ENCODE measurements at regions not wholly inside any gene's neighbourhood (a gene's known extent, or its start where the extent isn't known, plus 50 kb on each side); places are given as distances from the start of the nearest gene placed in this dataset.
"Not testable (repeated sequence)": the region's sequence is repeated elsewhere in the genome, so short reads cannot be mapped to it uniquely, and the experiment has no call there.

- Histone ChIP-seq H3K4me3 (ENCODE audit: low read depth, low read length) (no peak overlapping the region), H3K36me3 (ENCODE audit: control insufficient read depth, insufficient read depth, low read length) (no peaks in the 10 kb centered on the region), H3K27me3 (ENCODE audit: control insufficient read depth, insufficient read depth, low read length) (no peaks in the 10 kb centered on the region)
- TF ChIP-seq CTCF (IDR thresholded peaks at IDR 0.05; ENCODE audit: insufficient read depth, low read length, poor library complexity, severe bottlenecking), result no peak
- no peak for DNase-seq (ENCODE audit: low read depth)
Observed at GRCh38 chr6:94859924-94860323, 717.4 kb upstream of the MANEA start.

- not testable (repeated sequence) for DNase-seq (ENCODE audit: low read depth); H3K27me3 ChIP-seq (ENCODE audit: control insufficient read depth, insufficient read depth, low read length); H3K36me3 ChIP-seq (ENCODE audit: control insufficient read depth, insufficient read depth, low read length); H3K4me3 ChIP-seq (ENCODE audit: low read depth, low read length)
Observed at GRCh38 chr6:94856999-94857398, 720.3 kb upstream of the MANEA start.

DNA sequence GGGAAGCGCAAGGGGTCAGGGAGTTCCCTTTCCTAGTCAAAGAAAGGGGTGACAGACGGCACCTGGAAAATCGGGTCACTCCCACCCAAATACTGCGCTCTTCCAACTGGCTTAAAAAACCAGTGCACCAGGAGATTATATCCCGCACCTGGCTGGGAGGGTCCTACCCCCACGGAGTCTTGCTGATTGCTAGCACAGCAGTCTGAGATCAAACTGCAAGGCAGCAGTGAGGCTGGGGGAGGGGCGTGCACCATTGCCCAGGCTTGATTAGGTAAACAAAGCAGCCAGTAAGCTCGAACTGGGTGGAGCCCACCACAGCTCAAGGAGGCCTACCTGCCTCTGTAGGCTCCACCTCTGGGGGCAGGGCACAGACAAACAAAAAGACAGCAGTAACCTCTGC is 726.0 kb upstream of the MANEA start:
- H3K36me3 ChIP-seq (ENCODE audit: control insufficient read depth, insufficient read depth, low read length); DNase-seq (ENCODE audit: low read depth); H3K27me3 ChIP-seq (ENCODE audit: control insufficient read depth, insufficient read depth, low read length); H3K4me3 ChIP-seq (ENCODE audit: low read depth, low read length): not testable (repeated sequence)

DNA sequence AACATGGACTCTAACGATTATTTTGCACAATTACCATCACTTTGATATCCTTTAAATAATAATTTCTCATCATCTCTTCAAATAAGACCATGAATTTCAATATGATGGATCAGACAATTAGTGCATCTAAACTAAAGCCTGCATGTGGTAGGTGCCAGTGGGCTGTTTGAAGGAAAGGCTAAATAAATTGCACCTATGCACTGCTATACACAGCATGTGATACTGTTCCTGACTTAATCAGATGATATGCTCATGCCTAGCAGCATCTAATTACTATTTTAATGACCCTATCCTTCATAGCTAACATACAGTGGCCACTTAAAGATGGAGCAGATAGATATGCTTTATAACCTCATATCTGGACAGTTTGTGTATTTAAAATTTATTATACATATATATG is 731.6 kb upstream of the MANEA start:
- Histone ChIP-seq H3K4me3 (ENCODE audit: low read depth, low read length) (no peak overlapping the region), H3K27me3 (ENCODE audit: control insufficient read depth, insufficient read depth, low read length) (no peaks in the 10 kb centered on the region), H3K36me3 (ENCODE audit: control insufficient read depth, insufficient read depth, low read length) (no peaks in the 10 kb centered on the region)
- no peak for DNase-seq (ENCODE audit: low read depth)
- no peak for TF ChIP-seq CTCF (IDR thresholded peaks at IDR 0.05; ENCODE audit: insufficient read depth, low read length, poor library complexity, severe bottlenecking)

DNA sequence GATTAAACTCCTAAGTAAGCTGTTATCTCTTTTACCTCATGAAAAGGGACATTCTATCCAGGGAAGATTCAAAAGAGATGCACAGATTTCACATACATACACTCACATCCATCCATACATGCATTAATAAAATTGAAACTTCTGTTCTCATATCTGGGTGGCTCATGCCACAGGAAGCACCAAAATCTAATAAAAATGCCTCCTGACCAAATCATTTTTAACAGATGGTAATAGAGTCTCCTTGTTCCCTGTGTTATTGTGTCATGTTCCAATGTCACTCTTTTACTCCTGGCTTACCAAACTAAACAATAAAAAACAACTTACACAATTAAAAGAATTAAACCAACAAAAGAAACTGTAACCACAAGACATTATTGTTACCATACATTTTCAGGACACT is 742.1 kb upstream of the MANEA start:
- Histone ChIP-seq H3K36me3 (ENCODE audit: control insufficient read depth, insufficient read depth, low read length) (no peaks in the 10 kb centered on the region), H3K4me3 (ENCODE audit: low read depth, low read length) (no peak overlapping the region), H3K27me3 (ENCODE audit: control insufficient read depth, insufficient read depth, low read length) (no peaks in the 10 kb centered on the region)
- no peak for TF ChIP-seq CTCF (IDR thresholded peaks at IDR 0.05; ENCODE audit: insufficient read depth, low read length, poor library complexity, severe bottlenecking)
- DNase-seq (ENCODE audit: low read depth), result no peak

DNA sequence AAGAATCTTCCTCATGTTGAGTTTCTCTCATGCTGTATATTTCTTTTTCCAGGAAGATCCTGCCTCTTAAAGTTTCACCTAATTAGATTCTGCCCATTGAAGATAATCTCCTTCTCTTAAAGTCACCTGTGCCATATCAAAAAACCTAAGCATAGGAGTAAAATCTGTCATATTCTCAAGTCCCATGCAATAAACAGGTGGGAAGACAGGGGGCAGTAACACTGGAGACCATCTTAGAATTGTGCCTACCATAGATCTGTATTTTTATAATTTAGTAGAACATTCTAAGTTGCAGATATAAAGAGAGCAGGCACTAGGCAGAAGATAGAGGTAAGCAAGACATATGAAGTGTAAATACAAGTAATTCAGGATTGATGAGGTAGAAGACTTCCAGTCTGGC is 763.5 kb upstream of the MANEA start:
- no peaks in the 10 kb centered on the region for H3K36me3 ChIP-seq (ENCODE audit: control insufficient read depth, insufficient read depth, low read length)
- H3K27me3 ChIP-seq (ENCODE audit: control insufficient read depth, insufficient read depth, low read length), result no peaks in the 10 kb centered on the region
- no peak overlapping the region for H3K4me3 ChIP-seq (ENCODE audit: low read depth, low read length)
- TF ChIP-seq CTCF (IDR thresholded peaks at IDR 0.05; ENCODE audit: insufficient read depth, low read length, poor library complexity, severe bottlenecking), result peak; percentile 4
- no peak for DNase-seq (ENCODE audit: low read depth)

- no peak for TF ChIP-seq CTCF (IDR thresholded peaks at IDR 0.05; ENCODE audit: insufficient read depth, low read length, poor library complexity, severe bottlenecking)
- H3K36me3 ChIP-seq (ENCODE audit: control insufficient read depth, insufficient read depth, low read length), result no peaks in the 10 kb centered on the region
- no peak overlapping the region for H3K4me3 ChIP-seq (ENCODE audit: low read depth, low read length)
- H3K27me3 ChIP-seq (ENCODE audit: control insufficient read depth, insufficient read depth, low read length), result no peaks in the 10 kb centered on the region
- no peak for DNase-seq (ENCODE audit: low read depth)
Observed at GRCh38 chr6:94801344-94801743, 776.0 kb upstream of the MANEA start.

Measured in kidney epithelial cell (primary cell).